ENCODE measurements at regions not wholly inside any gene's neighbourhood (a gene's known extent, or its start where the extent isn't known, plus 50 kb on each side); places are given as distances from the start of the nearest gene placed in this dataset.

DNA sequence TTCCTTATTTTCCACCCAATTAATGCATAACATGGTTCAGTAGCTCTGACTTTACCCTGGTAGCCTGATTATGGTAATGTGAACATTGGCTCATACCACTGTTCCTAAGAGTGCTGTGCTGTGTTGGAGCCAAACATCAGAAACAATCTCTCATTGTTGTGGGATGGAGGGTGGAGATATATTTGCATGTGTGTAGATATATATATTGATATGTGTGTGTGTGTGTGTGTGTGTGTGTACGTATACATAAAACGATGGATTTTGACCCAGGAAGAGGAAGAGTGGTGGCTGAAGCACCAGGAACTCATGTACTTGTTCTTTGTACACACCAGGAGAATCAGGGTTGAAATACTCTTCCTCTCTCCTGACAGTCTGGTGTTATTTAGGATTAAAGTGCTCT, 247.7 kb downstream of the IL15 start:
- TF ChIP-seq, protein P1, sequence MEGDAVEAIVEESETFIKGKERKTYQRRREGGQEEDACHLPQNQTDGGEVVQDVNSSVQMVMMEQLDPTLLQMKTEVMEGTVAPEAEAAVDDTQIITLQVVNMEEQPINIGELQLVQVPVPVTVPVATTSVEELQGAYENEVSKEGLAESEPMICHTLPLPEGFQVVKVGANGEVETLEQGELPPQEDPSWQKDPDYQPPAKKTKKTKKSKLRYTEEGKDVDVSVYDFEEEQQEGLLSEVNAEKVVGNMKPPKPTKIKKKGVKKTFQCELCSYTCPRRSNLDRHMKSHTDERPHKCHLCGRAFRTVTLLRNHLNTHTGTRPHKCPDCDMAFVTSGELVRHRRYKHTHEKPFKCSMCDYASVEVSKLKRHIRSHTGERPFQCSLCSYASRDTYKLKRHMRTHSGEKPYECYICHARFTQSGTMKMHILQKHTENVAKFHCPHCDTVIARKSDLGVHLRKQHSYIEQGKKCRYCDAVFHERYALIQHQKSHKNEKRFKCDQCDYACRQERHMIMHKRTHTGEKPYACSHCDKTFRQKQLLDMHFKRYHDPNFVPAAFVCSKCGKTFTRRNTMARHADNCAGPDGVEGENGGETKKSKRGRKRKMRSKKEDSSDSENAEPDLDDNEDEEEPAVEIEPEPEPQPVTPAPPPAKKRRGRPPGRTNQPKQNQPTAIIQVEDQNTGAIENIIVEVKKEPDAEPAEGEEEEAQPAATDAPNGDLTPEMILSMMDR (IDR thresholded peaks at IDR 0.05), result no peak
- TF ChIP-seq POLR2A (IDR thresholded peaks at IDR 0.05), result no peak

All from Peyer's patch (tissue), 4 donors.